DMS153 (cell line): ENCODE measurements at regions not wholly inside any gene's neighbourhood (a gene's known extent, or its start where the extent isn't known, plus 50 kb on each side); places are given as distances from the start of the nearest gene placed in this dataset.
"Not testable (repeated sequence)": the region's sequence is repeated elsewhere in the genome, so short reads cannot be mapped to it uniquely, and the experiment has no call there.

Experiments
- DNase-seq: peaks from one replicate; lab custom pipeline; 2025; lab: John Stamatoyannopoulos, UW

DNA sequence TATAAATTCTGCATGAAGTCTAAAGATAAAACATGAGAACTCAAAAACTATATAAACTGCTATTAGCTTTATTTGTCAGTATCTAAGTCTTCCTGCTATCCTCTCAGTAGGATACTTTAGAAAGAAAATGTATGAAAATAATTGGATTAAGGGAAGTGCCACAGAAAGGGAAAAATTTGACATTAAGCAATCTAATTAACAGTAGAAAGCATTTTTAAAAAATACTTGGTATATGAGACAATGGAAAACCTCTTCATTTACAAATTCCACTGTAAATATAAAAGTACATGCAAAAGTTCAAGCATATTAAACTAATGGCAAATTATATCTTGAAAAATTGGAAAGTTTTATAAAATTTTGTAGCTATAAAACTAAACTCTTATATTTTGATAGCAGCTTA is 518.6 kb upstream of the NUDT12 start:
- DNase-seq = no peak

DNA sequence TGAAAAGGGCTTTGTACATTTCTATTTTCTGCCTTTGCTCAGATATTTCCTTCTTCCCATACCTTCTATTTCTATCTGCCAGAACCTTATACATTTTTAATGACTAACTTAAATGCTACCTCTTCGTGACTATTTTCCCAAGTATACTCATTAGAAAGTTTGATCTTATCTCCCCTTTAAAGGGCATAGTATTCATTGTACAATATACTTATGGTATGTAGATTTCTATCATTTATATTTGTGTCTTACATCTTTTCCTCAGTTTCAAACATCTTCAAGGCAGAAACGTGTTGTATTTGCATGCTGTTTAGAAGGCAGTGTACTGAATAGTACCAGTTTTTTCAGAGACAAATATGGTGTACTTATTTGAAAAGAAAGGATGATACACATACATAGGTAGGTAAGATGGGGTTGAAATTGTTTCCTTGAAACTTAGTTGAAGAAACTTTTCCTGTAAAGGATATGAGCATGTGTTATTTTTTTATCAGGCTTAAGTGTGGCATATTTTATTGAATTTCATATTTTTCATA is 518.1 kb upstream of the NUDT12 start:
- no peak for DNase-seq

DNA sequence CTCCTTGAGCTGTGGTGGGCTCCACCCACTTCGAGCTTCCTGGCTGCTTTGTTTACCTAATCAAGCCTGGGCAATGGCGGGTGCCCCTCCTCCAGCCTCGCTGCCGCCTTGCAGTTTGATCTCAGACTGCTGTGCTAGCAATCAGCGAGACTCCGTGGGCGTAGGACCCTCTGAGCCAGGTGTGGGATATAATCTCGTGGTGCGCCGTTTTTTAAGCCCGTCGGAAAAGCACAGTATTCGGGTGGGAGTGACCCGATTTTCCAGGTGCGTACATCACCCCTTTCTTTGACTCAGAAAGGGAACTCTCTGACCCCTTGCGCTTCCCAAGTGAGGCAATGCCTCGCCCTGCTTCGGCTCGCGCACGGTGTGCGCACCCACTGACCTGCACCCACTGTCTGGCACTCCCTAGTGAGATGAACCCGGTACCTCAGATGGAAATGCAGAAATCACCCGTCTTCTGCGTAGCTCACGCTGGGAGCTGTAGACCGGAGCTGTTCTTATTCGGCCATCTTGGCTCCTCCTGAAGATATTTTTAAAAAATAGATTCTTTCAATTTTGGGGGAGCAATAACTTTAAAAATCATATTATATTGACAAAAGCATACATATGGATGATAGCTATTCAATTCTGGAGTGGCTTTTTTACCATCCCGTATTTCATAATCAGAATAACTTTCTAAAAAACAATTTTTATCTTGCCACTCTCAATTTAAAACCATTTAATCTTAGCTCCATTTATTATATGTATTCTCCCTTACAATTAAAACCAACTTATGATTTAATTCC is 517.5 kb upstream of the NUDT12 start:
- DNase-seq = not testable (repeated sequence)

DNA sequence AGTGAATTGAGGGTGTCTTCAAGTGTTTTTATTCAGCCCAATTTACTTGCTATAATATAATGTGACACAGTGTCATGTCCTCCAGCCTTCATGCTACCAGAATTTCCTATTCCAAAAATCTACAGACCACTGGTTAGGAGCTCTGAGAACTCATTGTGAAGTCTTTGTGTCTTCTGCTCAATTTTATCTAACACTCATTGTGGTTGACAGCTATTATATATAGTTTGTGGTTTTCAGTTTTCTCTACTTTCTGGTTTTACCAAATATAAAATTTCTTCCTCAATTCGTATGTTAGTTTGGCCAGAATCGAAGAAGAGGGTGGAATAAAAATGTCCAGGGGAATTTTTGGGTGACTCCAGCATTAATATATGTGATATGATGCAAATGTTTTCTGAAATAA is 509.3 kb upstream of the NUDT12 start:
- DNase-seq = no peak

DNA sequence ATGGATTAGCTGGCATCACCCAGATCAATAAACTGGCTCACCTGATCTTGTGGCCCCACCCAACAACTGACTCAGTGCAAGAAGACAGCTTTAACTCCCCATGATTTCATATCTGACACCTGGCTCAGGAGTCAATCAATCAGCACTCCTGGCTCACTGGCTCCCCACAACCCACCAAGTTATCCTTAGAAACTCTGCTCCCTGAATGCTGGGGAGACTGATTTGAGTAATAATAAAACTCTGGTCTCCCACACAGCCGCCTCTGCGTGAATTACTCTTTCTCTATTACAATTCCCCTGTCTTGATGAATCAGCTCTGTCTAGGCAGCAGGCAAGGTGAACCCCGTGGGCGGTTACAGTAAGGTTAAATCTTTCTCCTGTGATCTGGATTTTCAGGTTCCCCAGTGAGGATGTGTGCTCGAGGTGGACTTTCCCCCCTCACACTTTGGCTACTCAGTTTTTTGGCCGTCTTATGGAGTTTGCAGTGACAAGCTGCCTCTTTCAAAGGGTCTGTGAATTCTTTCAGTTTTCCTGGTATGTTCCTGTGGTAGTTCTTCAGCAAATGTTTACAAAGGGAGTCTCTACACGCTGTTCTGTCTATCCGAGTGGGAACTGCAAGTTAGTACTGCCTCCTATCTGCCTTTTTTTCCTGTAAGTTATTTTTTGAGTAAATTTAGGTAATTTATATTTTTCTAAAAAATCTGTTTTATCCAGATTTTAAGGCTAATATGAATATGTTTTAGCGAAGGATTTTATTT is 500.2 kb upstream of the NUDT12 start:
- no peak for DNase-seq

DNA sequence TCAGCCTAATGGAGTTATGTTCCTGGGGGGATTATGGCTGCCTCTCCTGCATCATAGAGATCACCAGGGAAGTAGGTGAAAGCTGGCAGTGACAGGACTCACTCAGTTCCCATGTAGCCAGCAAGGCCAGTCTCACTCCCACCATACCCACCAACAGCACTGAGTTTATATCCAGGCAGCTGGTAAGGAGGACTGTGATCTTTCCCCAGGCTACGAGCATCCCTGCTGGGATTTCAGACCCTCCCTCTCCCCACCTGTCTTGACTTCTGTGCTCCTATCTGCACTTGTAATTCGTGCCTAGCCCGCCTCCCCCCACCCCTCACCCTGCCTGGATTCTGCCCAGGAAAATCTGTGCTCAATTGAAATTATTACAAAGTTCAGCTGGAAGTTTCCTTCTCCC is 499.1 kb upstream of the NUDT12 start:
- DNase-seq = no peak

DNA sequence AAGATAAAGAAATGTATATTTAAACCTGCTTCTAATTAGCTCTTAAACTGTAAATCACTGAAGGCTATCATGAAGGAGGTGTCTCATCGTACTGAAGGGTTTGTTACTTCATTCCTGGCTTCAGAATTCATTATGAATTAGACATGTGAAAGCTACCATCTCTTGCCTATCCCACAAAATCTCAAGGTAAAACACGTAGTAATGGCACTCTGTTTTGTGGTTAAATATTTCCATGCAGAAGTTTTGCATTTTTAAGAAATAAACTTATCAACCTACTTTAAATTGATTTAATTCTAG is 490.7 kb upstream of the NUDT12 start:
- no peak for DNase-seq

DNA sequence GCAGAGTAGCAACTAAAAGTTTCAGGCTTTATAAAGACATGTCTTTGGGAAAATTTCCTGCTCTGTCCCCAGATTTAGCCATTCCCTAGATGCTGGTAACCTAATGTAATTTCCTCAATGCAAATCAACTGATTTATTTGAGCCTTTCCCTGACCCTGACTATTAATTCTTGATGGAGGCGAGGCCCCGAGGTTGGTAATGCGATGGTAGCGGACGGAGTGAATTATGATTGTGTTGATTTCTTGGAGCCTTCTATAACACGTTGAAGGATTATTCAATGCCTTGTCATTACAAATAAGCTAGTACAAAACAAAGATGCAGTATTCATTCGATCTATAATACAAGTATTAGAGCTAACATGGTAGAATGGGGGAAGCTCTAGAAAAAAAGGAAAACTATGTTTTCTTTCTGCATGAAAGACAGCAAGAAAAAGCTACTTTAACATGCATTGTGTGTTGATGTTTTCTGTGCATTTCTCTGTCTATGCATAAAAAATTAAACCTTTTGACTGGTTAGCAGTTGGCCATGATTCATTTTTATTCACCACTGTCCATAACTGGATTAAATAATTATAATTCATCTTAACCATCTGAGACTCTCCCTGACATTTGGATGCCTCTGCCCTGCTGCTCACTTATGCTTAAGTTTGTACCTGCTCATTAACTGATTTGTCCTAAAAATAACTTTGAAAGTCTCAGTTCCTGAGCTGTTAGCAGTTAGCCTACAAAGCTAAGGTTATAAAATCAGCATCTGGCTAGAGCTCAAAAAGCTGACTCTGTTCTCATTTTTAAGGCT is 490.2 kb upstream of the NUDT12 start:
- no peak for DNase-seq

DNA sequence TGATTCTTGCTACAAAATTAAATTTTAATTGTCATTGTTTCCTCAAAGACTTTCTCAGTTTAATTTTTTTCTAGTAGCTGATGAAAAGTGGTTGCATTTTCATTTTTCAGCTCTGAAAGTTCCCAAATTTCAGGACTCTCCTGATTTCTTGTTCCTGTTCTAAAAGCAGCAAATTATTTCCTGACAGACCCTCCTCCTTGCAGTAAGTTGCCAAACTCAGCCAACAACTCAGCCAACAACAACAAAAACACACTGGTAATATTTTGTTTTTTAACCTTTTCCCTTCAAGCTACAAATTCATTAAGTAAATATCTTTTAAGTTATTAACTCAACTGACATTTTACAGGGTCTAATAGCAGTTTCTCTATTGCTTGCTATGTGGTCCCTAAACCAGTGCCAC is 487.8 kb upstream of the NUDT12 start:
- DNase-seq = no peak

DNA sequence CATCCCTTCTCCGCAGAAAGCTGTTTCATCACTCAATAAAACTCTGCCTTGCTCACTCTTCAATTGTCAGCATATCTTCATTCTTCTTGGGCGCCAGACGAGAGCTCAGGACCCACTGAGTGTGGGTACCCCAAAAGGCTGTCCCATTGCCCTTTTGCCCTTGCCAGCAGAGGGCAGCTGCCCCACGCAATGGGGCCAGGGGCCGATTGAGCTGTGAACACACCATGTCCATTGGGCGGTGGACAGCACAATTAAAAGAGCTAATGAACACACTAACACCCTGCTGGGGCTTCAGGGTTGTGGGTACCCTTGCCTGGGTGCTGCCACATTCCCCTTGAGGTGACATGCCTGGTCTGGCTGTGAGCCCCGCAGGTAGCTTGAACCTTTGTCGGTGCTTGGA is 487.2 kb upstream of the NUDT12 start:
- DNase-seq = no peak

DNA sequence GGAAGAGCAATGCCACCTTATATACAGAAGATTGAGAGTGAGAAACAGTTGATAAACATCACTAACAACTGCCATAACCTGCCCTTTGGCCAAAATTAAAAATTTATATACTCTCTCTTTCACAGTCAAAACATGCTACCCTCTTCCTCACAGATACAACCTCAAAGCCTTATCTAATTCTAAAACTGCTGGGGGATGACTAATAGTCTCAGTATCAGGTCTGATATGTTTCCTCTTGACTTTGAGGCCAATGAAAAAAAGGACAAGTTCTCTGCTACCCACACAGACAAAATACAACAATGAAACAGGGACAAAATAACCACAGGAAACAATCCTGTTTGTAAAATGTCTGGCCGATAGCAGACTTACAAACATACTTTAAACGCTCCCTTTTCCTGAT is 485.6 kb upstream of the NUDT12 start:
- no peak for DNase-seq

DNA sequence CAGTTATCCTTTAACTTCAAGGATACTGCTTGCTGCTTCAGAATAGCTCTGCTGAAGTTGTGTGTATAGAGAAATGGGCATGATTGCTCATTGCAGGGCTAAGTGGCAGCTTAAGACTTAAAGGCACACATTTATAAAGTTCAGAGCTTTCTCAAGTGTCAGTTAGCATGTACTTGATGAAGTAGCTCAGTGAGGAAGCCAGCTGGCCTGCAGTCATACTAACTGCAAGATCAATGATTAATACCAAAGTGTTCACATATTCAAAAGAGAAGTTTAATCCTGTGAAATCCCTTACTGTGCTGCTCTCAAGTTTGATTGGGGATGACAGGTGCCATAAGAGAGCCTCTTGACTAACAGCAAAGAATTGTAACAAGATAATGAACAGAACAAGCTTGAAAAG is 483.4 kb upstream of the NUDT12 start:
- DNase-seq = no peak

DNA sequence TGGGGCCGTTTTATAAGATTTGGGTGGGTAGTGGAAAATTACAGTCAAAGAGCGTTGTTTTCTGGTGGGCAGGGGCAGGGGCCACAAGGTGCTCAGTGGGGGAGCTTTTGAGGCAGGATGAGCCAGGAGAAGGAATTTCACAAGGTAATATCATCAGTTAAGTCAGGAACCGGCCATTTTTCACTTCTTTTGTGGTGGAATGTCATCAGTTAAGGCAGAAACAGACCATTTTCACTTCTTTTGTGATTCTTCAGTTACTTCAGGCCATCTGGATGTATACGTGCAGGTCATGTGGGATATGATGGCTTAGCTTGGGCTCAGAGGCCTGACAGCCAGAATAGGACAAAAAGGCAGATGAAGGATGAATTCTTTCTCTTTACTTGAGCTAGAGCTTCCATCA is 477.3 kb upstream of the NUDT12 start:
- DNase-seq = not testable (repeated sequence)

DNA sequence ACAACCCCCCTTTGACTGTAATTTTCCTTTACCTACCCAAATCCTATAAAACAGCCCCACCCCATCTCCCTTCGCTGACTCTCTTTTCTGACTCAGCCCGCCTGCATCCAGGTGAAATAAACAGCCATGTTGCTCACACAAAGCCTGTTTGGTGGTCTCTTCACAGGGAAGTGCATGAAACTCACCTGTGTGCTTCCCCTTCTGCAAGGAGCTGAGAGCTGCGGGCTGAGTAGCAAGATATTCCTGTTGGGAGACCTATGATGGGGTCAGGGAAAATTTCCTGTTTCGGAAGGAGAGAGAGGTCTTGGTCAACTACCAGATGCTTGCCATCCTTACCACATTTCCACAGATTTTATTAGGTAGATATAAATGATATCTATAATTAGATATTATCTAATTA is 474.5 kb upstream of the NUDT12 start:
- DNase-seq = not testable (repeated sequence)

DNA sequence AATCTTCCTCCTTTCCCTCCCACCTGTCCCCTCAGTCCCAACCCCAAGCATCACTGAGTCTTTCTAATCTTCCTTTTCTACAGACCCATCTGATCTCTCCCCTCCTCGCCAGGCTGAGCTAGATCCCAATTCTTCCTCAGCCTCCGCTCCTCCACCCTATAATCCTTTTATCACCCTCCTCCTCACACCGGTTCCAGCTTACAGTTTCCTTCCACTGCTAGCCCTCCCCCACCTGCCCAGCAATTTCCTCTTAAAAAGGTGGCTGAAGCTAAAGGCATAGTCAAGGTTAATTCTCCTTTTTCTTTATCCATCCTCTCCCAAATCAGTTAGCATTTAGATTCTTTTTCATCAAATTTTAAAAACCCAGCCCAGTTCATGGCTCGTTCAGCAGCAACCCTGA is 470.6 kb upstream of the NUDT12 start:
- not testable (repeated sequence) for DNase-seq

DNA sequence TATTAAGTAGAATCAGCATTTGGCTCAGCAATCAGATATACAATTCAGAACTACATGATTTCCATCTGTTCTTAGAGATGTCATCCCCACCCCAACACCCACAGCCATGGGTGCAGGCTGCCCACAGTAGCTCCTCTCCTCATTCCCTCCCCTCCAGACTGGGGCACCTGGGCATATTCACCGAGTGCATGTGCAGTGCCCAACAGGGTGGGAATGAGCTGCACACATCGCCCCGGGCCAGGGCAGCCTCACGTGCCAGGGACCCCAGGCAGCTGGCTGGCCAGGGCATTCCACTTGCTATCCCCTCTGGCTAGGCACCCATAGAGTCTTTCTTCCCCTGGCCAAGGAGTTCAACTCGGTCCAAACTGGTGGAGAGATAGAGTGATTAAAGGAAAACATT is 461.9 kb upstream of the NUDT12 start:
- no peak for DNase-seq

DNA sequence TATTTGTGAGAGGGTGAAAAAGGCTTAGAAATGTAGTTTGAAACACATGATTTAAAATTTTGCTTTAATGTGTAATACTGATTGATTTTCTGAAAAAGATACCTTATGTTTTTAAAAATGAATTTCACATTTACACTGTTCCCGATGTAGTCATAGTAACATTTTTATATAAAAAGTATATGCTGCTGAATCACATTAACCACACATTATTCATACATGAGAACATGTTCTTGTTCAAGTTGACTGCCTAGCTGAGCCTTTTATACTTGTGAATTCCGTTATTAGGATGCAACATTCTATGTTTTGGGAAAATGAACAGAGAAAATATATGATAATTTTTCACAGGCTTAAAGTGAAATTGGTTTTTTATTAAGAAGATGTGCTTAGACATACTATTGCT is 461.1 kb upstream of the NUDT12 start:
- no peak for DNase-seq

DNA sequence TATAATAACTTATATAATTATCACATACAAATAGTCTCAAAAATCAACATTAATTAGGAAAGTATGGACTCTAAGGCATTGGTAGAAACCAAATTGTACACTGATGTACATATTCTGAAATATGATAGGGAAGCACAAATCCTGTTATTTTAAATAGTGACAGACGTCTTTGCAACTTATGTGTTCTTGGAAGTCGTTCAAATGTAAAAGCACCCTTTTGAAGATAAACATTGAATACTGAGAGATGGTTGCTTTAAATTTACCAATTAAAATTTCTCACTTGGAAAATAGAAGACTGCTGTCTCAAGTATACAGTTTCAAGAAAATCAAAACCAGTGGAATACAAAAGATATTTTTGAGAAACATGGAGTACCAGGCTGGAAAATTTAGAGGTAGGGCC is 457.4 kb upstream of the NUDT12 start:
- no peak for DNase-seq

DNA sequence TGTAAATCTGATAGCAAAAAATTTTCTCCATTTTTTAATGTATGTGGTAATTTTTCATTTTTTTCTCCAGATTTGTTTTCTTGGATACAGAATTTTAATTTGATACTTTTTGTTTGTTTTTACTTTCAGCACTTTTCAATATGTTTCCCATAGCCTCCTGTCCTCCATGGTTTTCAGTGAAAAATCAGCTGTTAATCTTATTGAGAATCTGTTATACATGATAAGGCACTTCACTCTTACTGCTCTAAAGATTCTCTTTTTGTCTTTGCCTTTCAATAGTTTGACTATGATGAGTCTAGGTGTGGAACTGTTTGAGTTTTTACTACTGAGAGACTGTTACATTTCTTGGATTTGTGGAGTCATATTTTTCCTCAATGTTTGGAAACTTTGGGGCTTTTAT is 455.7 kb upstream of the NUDT12 start:
- DNase-seq = no peak

DNA sequence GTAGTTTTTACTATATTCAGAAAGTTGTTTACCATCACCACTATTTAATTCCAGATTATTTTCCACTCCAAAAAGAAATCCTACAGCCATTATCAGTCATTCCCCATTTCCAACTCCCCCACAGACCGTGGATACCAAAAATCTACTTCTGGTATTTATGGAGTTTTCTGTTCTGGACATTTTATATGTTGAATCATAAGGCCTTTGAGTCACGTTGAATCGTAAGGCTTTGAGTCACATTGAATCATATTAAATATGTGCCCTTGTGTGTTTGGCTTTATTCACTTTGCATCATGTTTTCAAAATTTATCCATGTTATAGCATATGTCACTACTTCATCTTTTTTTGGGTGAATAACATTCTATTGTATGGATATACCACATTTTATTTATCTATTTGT is 454.1 kb upstream of the NUDT12 start:
- DNase-seq = no peak

DNA sequence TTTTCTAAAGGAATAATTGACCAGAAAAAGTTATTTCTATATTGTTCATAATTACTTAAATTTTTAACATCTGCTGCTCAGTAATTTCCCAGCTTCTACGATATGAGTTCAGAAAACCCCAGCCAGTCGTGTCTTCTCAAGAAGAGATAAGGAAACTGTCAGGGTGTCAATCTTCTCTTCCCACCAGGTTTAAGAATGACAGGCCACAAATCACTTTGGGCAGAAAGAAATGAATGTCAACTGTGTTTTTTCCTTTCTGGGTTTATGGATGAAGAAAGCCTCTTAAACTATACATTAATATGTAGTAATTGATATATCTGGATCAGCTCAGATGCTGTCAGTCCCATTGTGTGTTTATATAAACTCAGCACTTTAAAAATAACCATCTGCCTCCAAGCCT is 453.2 kb upstream of the NUDT12 start:
- DNase-seq = no peak

DNA sequence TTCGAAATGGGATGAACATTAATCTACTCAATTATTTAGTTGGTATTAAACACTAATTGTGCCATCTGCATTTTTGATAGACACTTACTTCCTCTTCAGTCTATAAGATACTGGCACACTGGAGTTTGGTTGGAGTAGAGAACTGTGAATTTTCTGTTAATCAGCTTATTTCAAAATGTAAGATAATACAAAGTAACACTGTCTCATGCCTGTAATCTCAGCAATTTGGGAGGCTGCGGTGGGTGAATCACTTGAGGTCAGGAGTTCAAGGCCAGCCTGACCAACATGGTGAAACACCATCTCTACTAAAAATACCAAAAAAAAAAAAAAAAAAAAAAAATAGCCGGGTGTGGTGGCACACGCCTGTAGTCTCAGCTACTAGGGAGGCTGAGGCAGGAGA is 440.2 kb upstream of the NUDT12 start:
- not testable (repeated sequence) for DNase-seq

DNA sequence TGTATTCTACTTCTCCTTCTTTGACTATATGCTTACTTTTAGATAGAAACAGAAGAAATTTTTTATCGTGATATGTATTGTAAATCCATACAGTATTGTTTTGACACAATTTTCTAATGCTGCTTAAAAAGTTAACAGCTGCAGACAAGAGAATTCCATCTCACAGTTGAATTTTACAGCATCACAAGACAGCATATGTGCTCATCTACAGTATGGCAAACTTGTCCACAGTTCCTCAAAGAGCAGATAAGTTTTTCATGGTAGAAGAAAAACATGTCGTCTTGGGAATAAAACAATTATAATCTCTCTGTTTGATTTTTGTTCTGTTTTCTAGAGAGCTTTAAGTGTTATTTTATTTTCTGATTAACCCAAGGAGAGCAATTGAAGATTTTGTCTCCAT is 438.5 kb upstream of the NUDT12 start:
- DNase-seq = no peak
